Tibial nerve (tissue), 4 donors: ENCODE measurements at regions not wholly inside any gene's neighbourhood (a gene's known extent, or its start where the extent isn't known, plus 50 kb on each side); places are given as distances from the start of the nearest gene placed in this dataset.
"Not testable (repeated sequence)": the region's sequence is repeated elsewhere in the genome, so short reads cannot be mapped to it uniquely, and the experiment has no call there.

Source experiments
- DNase-seq, 2 donors: peaks; one replicate each; pipeline ENCODE4 v3.0.0-alpha.2; 2019; ENCODE audit warnings: low spot score in 2 of 2
- H3K27ac ChIP-seq, 4 donors: fragments of 200-600 bp; sonication (generic) in 3 of 4; one replicate each; pipeline ENCODE4 v1.5.1; 2017 to 2019; ENCODE audit warnings: mild to moderate bottlenecking in 1 of 4
- H3K27me3 ChIP-seq, 2 donors: fragments of 200-600 bp; sonication (generic) in 1 of 2; one replicate each; pipeline versions ENCODE4 v1.5.1 to v1.6.0; 2017 to 2019
- H3K36me3 ChIP-seq, 3 donors: fragments of 200-600 bp; sonication (generic); one replicate each; pipeline ENCODE4 v1.5.1; 2018 to 2019
- H3K4me1 ChIP-seq, 4 donors: fragments of 200-600 bp; sonication (generic) in 3 of 4; one replicate each; pipeline ENCODE4 v1.5.1; 2017 to 2019
- H3K4me3 ChIP-seq, 4 donors: fragments of 200-600 bp; sonication (generic) in 3 of 4; one replicate each; pipeline ENCODE4 v1.5.1; 2017 to 2019; ENCODE audit warnings: mild to moderate bottlenecking in 1 of 4, moderate library complexity in 1 of 4
- H3K9me3 ChIP-seq, 4 donors: fragments of 200-600 bp; sonication (generic) in 3 of 4; one replicate each; pipeline ENCODE4 v1.5.1; 2017 to 2019
- CTCF ChIP-seq, 5 experiments: fragments of 200-600 bp in 3 of 5; fragments of 450-650 bp in 2 of 5; sonication (generic) in 3 of 5; IDR thresholded peaks; one replicate each; pipeline ENCODE4 v1.5.1; 2016 to 2019; ENCODE audit warnings: antibody characterized with exemption in 5 of 5, mild to moderate bottlenecking in 3 of 5, moderate library complexity in 2 of 5
- EP300 ChIP-seq, 2 donors: sonication (generic); formaldehyde crosslinking; IDR thresholded peaks; one replicate each; pipeline ENCODE4 v1.6.1; 2017; ENCODE audit warnings: antibody characterized with exemption in 2 of 2, mild to moderate bottlenecking in 1 of 2
- POLR2A ChIP-seq, 2 donors: fragments of 450-650 bp; IDR thresholded peaks; one replicate each; pipeline ENCODE4 v1.6.1; 2017; ENCODE audit warnings: antibody characterized with exemption in 2 of 2, mild to moderate bottlenecking in 2 of 2, moderate library complexity in 2 of 2
- WGBS, 2 donors: methylation state at CpG; one replicate each; pipeline ENCODE4 v1.1.5; 2018; 5-methylcytosine and 5-hydroxymethylcytosine counted together

- peaks cover 0 to 28% (median 1%) of the 10 kb centered on the region in 4 donors for H3K9me3 ChIP-seq
- no peaks in the 10 kb centered on the region for H3K4me1 ChIP-seq
- no peak for DNase-seq
- H3K27me3 ChIP-seq, result no peaks in the 10 kb centered on the region
- 70 to 73% methylated on average over 2 of the region's 2 CpGs for WGBS, 2 donors
- no peak overlapping the region for H3K4me3 ChIP-seq
- TF ChIP-seq CTCF (IDR thresholded peaks at IDR 0.05), result no peak
- TF ChIP-seq EP300 (IDR thresholded peaks at IDR 0.05), result no peak
- TF ChIP-seq POLR2A (IDR thresholded peaks at IDR 0.05), result no peak
- H3K36me3 ChIP-seq, result no peaks in the 10 kb centered on the region
- no peak overlapping the region for H3K27ac ChIP-seq
These were observed 75.3 kb upstream of the SERPINE2 start for GRCh38 chr2:224114428-224114827.

DNA sequence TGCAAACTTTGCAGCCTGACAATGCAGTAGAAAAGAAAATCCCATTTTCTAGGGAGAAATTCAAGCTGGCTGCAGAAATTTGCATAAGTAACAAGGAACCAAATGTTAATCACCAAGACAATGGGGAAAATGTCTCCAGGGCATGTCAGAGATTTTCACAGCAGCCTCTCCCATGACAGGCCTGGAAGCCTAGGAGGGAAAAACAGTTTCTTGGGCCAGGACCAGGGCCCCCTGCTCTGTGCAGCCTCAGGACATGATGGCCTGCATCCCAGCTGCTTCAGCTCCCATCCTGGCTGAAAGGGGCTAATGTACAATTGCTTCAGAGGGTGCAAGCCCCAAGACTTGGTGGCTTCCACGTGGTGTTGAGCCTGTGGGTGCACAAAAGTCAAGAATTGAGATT, 74.8 kb upstream of the SERPINE2 start:
- H3K4me3 ChIP-seq, H3K27me3 ChIP-seq, H3K36me3 ChIP-seq, H3K4me1 ChIP-seq, H3K27ac ChIP-seq, DNase-seq: not testable (repeated sequence)
- 38 to 56% methylated on average over 1 of the region's 1 CpG for WGBS, 2 donors
- peaks cover 0 to 28% (median 1%) of the 10 kb centered on the region in 4 donors for H3K9me3 ChIP-seq

DNA sequence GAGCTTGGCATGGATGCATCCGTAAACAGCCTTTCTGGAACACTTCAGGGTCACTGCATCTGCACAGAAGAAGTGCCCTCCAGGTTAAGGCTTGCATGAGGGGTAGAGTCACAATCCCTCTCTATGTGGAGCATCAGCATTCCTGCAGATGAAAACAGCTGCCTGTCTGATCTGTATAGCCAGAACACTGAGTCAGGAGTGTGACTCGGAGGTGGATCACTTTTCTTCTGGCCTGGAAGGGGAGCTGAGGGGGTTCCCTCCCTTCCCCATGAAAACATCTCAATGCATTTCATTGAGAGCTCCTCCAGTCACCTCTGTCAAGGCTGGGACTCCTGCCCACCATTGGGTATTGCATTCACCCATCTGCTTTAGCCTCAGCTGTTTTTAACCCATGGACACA, 72.5 kb upstream of the SERPINE2 start:
- H3K27ac ChIP-seq, result no peak overlapping the region
- H3K9me3 ChIP-seq, result peaks cover 0 to 25% (median 1%) of the 10 kb centered on the region in 4 donors
- H3K36me3 ChIP-seq, result no peaks in the 10 kb centered on the region
- H3K4me3 ChIP-seq, result no peak overlapping the region
- H3K4me1 ChIP-seq, result no peaks in the 10 kb centered on the region
- no peaks in the 10 kb centered on the region for H3K27me3 ChIP-seq
- TF ChIP-seq CTCF (IDR thresholded peaks at IDR 0.05), result no peak
- 78 to 90% methylated on average over 2 of the region's 2 CpGs for WGBS, 2 donors
- no peak for DNase-seq

DNA sequence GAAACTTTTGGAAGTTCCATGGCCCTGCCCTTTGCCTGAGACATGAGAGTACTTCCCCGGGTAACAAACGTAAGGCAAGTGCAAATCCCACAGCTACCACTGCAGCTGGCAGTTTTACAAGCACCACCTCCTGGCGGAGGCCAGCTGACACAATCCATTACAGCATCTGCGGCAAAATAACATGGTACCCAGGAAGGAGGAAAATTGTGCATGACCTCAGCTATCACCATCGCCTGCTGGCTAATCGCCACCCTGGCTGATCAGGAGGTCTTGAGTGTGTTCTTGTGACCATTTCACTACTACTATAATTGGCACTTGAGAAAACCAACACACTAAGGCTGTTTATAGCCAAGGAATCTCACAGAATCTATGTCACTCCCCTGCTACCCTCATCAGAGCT, 71.7 kb upstream of the SERPINE2 start:
- Histone ChIP-seq H3K4me3 (no peak overlapping the region), H3K27ac (no peak overlapping the region), H3K9me3 (peaks cover 0 to 25% (median 1%) of the 10 kb centered on the region in 4 donors), H3K27me3 (no peaks in the 10 kb centered on the region), H3K36me3 (no peaks in the 10 kb centered on the region), H3K4me1 (no peaks in the 10 kb centered on the region)
- WGBS, 2 donors, result 78 to 84% methylated on average over 6 of the region's 6 CpGs
- no peak for DNase-seq
- no peak for TF ChIP-seq EP300 (IDR thresholded peaks at IDR 0.05)
- no peak for TF ChIP-seq CTCF (IDR thresholded peaks at IDR 0.05)
- no peak for TF ChIP-seq POLR2A (IDR thresholded peaks at IDR 0.05)

DNA sequence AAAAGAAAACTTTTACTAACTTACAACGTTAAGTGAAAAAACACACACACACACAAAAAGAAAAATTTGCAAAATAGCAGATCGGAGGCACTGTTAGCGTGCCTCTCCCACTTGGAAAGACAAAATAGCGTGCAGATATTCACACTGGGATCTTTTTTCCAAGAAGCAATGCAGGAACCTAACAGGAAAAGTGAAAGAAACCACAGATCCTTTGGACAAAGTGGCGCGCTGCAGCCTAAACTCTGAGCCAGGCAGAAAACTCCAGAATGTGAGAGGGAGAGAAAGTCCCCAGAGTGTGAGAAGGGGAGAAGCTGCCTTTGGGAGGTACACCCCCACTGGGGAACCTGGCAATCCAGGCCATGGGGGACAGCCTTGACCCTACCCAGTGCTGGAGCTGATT, 70.7 kb upstream of the SERPINE2 start:
- H3K4me1 ChIP-seq, result no peaks in the 10 kb centered on the region
- no peak for TF ChIP-seq POLR2A (IDR thresholded peaks at IDR 0.05)
- no peak for TF ChIP-seq CTCF (IDR thresholded peaks at IDR 0.05)
- TF ChIP-seq EP300 (IDR thresholded peaks at IDR 0.05), result no peak
- 47 to 65% methylated on average over 6 of the region's 6 CpGs for WGBS, 2 donors
- no peak overlapping the region for H3K27ac ChIP-seq
- H3K4me3 ChIP-seq, result no peak overlapping the region
- H3K36me3 ChIP-seq, result no peaks in the 10 kb centered on the region
- DNase-seq, result no peak
- H3K27me3 ChIP-seq, result no peaks in the 10 kb centered on the region
- H3K9me3 ChIP-seq, result peaks cover 0 to 18% (median 1%) of the 10 kb centered on the region in 4 donors

DNA sequence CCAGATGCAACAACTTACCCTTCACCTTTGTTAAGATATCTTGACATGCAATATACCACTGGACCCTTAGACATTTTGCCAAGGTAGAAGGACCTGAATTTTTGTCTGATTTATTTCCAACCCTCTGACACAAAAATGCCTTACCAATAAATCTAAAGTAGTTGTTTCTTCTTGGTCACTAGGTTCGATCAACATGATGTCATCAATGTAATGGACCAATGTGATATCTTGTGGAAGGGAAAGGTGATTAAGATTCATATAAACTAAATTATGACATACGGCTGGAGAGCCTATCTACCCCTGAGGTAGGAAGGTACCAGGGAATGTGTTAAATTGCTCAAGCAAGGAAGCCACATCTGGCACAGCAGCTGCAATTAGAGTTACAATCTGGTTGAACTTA, 67.7 kb upstream of the SERPINE2 start:
- Histone ChIP-seq H3K9me3 (peaks cover 0 to 2% (median 0%) of the 10 kb centered on the region in 4 donors), H3K27me3 (no peaks in the 10 kb centered on the region), H3K36me3 (no peaks in the 10 kb centered on the region), H3K4me3 (no peak overlapping the region), H3K4me1 (no peaks in the 10 kb centered on the region), H3K27ac (no peak overlapping the region)
- no peak for TF ChIP-seq POLR2A (IDR thresholded peaks at IDR 0.05)
- no peak for TF ChIP-seq EP300 (IDR thresholded peaks at IDR 0.05)
- TF ChIP-seq CTCF (IDR thresholded peaks at IDR 0.05), result no peak
- DNase-seq, result no peak
- WGBS, 2 donors, result 96 to 98% methylated on average over 2 of the region's 2 CpGs
